NCI-H2171 (cell line): ENCODE measurements at regions not wholly inside any gene's neighbourhood (a gene's known extent, or its start where the extent isn't known, plus 50 kb on each side); places are given as distances from the start of the nearest gene placed in this dataset.
"Not testable (repeated sequence)": the region's sequence is repeated elsewhere in the genome, so short reads cannot be mapped to it uniquely, and the experiment has no call there.

ENCODE experiments used
- DNase-seq: peaks from one replicate; lab custom pipeline; 2025; lab: John Stamatoyannopoulos, UW

- no peak for DNase-seq
Observed at GRCh38 chr21:39082656-39083376, 100.4 kb downstream of the PSMG1 start.

- no peak for DNase-seq
Observed at GRCh38 chr21:39080366-39080765, 102.9 kb downstream of the PSMG1 start.

GRCh38 chr21:39079617-39080016, 103.6 kb downstream of the PSMG1 start:
- no peak for DNase-seq

- no peak for DNase-seq
Observed at GRCh38 chr21:39078322-39079065, 104.8 kb downstream of the PSMG1 start.

- DNase-seq: no peak
Observed at GRCh38 chr21:39077876-39078275, 105.4 kb downstream of the PSMG1 start.

GRCh38 chr21:39074508-39074907, 108.7 kb downstream of the PSMG1 start:
- no peak for DNase-seq

- DNase-seq: no peak
Observed at GRCh38 chr21:39073717-39074116, 109.5 kb downstream of the PSMG1 start.

GRCh38 chr21:39073063-39073462, 110.2 kb downstream of the PSMG1 start:
- DNase-seq: no peak

GRCh38 chr21:39072468-39072867, 110.8 kb downstream of the PSMG1 start:
- DNase-seq: no peak

GRCh38 chr21:39071623-39072214, 111.5 kb downstream of the PSMG1 start:
- DNase-seq: no peak

GRCh38 chr21:39069856-39070255, 113.4 kb downstream of the PSMG1 start:
- not testable (repeated sequence) for DNase-seq

GRCh38 chr21:39066829-39067780, 116.1 kb downstream of the PSMG1 start:
- no peak for DNase-seq

- DNase-seq: no peak
Observed at GRCh38 chr21:39065917-39066316, 117.3 kb downstream of the PSMG1 start.

GRCh38 chr21:39064325-39065012, 118.8 kb downstream of the PSMG1 start:
- no peak for DNase-seq

GRCh38 chr21:39063517-39063916, 119.7 kb downstream of the PSMG1 start:
- DNase-seq: no peak

- no peak for DNase-seq
Observed at GRCh38 chr21:39062196-39062595, 121.1 kb downstream of the PSMG1 start.

GRCh38 chr21:39061766-39062165, 121.5 kb downstream of the PSMG1 start:
- no peak for DNase-seq

- peak; percentile 20 for DNase-seq
Observed at GRCh38 chr21:39060485-39061083, 122.7 kb downstream of the PSMG1 start.

GRCh38 chr21:39057121-39057520, 126.1 kb downstream of the PSMG1 start:
- DNase-seq: no peak

- DNase-seq: no peak
Observed at GRCh38 chr21:39056636-39057035, 126.6 kb downstream of the PSMG1 start.

- no peak for DNase-seq
Observed at GRCh38 chr21:39055167-39055767, 128.0 kb downstream of the PSMG1 start.
